ENCODE measurements at regions not wholly inside any gene's neighbourhood (a gene's known extent, or its start where the extent isn't known, plus 50 kb on each side); places are given as distances from the start of the nearest gene placed in this dataset.

DNA sequence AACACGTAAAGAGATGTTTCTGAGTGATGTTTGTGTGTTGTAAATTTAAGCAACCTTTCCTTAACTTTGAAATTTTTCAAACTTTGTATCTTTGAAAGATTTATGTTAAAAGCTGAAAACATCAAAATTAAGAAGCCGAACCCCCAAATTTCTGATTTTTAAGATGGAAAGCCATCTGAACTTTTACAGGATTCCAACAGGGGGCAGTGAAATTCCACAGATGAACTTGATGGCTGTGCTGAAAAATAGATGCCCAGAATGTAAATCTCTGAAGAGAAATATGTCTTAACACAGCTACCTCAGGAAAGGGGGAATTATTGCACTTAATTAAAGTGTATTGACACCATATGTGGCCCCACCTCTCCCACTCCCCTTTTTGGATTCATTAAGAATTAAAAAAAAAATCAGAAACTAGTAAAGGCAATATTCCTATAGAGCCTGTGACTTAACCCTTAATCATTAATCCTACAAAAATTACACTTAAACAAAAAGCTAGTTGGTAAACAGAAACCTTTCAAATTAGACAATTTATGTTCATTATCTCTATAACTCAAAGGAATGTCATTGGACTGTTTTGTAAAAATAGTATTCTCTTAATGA, 597.9 kb downstream of the KCNJ2 start:
- DNase-seq (ENCODE audit: low spot score), result no peak

GRCh38 chr17:70769956-70770355, 600.6 kb downstream of the KCNJ2 start:
- no peaks in the 10 kb centered on the region for H3K9me3 Mint-ChIP-seq
- DNase-seq (ENCODE audit: low spot score) (no peak), ATAC-seq (no peak)
- H3K4me3 Mint-ChIP-seq, result no peak overlapping the region
- ChIA-PET CTCF (interaction anchor here (0.5 to 1.7 kb wide), 4 partner anchors 281 to 1335 kb away, joined by 3 to 9 read pairs (median 4); no protein-coding TSS in a partner anchor), POLR2A (no interaction called here)
- peaks cover 4% of the 10 kb centered on the region for H3K4me1 Mint-ChIP-seq
- no peak overlapping the region for H3K27ac Mint-ChIP-seq
- H3K27me3 Mint-ChIP-seq (ENCODE audit: low read depth), result no peaks in the 10 kb centered on the region
- H3K36me3 Mint-ChIP-seq, result no peaks in the 10 kb centered on the region
- TF ChIP-seq E2F1 (CRISPR knock-in tag; IDR thresholded peaks at IDR 0.05) (no peak), JUN (CRISPR knock-in tag; IDR thresholded peaks at IDR 0.05) (no peak), PRRX2 (CRISPR knock-in tag; IDR thresholded peaks at IDR 0.05) (no peak), FOXP4 (CRISPR knock-in tag; IDR thresholded peaks at IDR 0.05) (no peak), FOXK1 (CRISPR knock-in tag; IDR thresholded peaks at IDR 0.05) (no peak), ZNF232 (CRISPR knock-in tag; IDR thresholded peaks at IDR 0.05) (no peak), ZNF263 (CRISPR knock-in tag; IDR thresholded peaks at IDR 0.05; ENCODE audit: low read depth) (no peak), EMX1 (CRISPR knock-in tag; IDR thresholded peaks at IDR 0.05) (no peak), ATF3 (CRISPR knock-in tag; conservative IDR thresholded peaks at IDR 0.05) (no peak), IRF2 (CRISPR knock-in tag; IDR thresholded peaks at IDR 0.05; ENCODE audit: borderline replicate concordance, low read depth) (no peak), CREM (CRISPR knock-in tag; IDR thresholded peaks at IDR 0.05) (no peak), ZNF416 (CRISPR knock-in tag; IDR thresholded peaks at IDR 0.05) (no peak)
- TF ChIP-seq, protein P1, sequence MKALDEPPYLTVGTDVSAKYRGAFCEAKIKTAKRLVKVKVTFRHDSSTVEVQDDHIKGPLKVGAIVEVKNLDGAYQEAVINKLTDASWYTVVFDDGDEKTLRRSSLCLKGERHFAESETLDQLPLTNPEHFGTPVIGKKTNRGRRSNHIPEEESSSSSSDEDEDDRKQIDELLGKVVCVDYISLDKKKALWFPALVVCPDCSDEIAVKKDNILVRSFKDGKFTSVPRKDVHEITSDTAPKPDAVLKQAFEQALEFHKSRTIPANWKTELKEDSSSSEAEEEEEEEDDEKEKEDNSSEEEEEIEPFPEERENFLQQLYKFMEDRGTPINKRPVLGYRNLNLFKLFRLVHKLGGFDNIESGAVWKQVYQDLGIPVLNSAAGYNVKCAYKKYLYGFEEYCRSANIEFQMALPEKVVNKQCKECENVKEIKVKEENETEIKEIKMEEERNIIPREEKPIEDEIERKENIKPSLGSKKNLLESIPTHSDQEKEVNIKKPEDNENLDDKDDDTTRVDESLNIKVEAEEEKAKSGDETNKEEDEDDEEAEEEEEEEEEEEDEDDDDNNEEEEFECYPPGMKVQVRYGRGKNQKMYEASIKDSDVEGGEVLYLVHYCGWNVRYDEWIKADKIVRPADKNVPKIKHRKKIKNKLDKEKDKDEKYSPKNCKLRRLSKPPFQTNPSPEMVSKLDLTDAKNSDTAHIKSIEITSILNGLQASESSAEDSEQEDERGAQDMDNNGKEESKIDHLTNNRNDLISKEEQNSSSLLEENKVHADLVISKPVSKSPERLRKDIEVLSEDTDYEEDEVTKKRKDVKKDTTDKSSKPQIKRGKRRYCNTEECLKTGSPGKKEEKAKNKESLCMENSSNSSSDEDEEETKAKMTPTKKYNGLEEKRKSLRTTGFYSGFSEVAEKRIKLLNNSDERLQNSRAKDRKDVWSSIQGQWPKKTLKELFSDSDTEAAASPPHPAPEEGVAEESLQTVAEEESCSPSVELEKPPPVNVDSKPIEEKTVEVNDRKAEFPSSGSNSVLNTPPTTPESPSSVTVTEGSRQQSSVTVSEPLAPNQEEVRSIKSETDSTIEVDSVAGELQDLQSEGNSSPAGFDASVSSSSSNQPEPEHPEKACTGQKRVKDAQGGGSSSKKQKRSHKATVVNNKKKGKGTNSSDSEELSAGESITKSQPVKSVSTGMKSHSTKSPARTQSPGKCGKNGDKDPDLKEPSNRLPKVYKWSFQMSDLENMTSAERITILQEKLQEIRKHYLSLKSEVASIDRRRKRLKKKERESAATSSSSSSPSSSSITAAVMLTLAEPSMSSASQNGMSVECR (CRISPR knock-in tag; IDR thresholded peaks at IDR 0.05; ENCODE audit: borderline replicate concordance), result no peak
- TF ChIP-seq, protein P2, sequence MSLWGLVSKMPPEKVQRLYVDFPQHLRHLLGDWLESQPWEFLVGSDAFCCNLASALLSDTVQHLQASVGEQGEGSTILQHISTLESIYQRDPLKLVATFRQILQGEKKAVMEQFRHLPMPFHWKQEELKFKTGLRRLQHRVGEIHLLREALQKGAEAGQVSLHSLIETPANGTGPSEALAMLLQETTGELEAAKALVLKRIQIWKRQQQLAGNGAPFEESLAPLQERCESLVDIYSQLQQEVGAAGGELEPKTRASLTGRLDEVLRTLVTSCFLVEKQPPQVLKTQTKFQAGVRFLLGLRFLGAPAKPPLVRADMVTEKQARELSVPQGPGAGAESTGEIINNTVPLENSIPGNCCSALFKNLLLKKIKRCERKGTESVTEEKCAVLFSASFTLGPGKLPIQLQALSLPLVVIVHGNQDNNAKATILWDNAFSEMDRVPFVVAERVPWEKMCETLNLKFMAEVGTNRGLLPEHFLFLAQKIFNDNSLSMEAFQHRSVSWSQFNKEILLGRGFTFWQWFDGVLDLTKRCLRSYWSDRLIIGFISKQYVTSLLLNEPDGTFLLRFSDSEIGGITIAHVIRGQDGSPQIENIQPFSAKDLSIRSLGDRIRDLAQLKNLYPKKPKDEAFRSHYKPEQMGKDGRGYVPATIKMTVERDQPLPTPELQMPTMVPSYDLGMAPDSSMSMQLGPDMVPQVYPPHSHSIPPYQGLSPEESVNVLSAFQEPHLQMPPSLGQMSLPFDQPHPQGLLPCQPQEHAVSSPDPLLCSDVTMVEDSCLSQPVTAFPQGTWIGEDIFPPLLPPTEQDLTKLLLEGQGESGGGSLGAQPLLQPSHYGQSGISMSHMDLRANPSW (CRISPR knock-in tag; conservative IDR thresholded peaks at IDR 0.05; ENCODE audit: low read depth), result no peak

More for the DNA sequence above, 597.9 kb downstream of the KCNJ2 start:
- H3K36me3 Mint-ChIP-seq, result no peaks in the 10 kb centered on the region
- TF ChIP-seq CTCF (IDR thresholded peaks at IDR 0.05), result peak; percentile 72
- TF ChIP-seq, protein P3, sequence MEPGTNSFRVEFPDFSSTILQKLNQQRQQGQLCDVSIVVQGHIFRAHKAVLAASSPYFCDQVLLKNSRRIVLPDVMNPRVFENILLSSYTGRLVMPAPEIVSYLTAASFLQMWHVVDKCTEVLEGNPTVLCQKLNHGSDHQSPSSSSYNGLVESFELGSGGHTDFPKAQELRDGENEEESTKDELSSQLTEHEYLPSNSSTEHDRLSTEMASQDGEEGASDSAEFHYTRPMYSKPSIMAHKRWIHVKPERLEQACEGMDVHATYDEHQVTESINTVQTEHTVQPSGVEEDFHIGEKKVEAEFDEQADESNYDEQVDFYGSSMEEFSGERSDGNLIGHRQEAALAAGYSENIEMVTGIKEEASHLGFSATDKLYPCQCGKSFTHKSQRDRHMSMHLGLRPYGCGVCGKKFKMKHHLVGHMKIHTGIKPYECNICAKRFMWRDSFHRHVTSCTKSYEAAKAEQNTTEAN (CRISPR knock-in tag; IDR thresholded peaks at IDR 0.05), result no peak
- no peak for ATAC-seq
- H3K9me3 Mint-ChIP-seq, result no peaks in the 10 kb centered on the region
- H3K27me3 Mint-ChIP-seq (ENCODE audit: low read depth), result no peaks in the 10 kb centered on the region
- peaks cover 4% of the 10 kb centered on the region for H3K4me1 Mint-ChIP-seq
- ChIA-PET POLR2A (no interaction called here), CTCF (interaction anchor here (0.6 to 2.1 kb wide), 11 partner anchors 25 to 1790 kb away, joined by 3 to 32 read pairs (median 3); no protein-coding TSS in a partner anchor)
- H3K27ac Mint-ChIP-seq, result no peak overlapping the region
- H3K4me3 Mint-ChIP-seq, result no peak overlapping the region
